ENCODE measurements at regions not wholly inside any gene's neighbourhood (a gene's known extent, or its start where the extent isn't known, plus 50 kb on each side); places are given as distances from the start of the nearest gene placed in this dataset.

DNA sequence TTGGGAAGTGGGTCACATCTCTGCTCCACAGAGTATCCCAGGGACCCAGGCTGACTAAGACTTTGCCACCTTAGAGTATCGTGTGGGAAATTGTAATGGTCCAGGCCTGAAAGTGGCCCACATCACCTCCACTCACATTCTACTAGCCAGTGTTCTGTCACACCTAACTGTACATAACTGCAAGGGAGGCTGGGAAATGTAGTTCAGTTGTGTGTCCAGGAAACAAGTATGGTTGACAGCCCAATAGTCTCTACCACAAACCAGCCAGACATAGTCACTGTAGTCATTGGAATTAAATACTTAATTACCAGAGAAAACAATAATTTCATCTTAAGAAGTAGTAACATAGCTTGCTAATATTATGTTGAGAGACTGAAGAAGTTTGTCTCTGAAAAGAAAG lies 233.4 kb upstream of the S100G start:
- Histone ChIP-seq H3K27ac (ENCODE audit: low read depth, low read length) (no peak overlapping the region), H3K27me3 (ENCODE audit: insufficient read depth, low read length) (peaks cover 3% of the 10 kb centered on the region), H3K36me3 (ENCODE audit: insufficient read depth, low read length) (no peaks in the 10 kb centered on the region), H2AFZ (ENCODE audit: low read length) (no peak overlapping the region), H3K4me3 (ENCODE audit: insufficient read depth, low read length) (no peak overlapping the region), H3K79me2 (ENCODE audit: insufficient read depth, low read length) (no peaks in the 10 kb centered on the region), H3K9me3 (ENCODE audit: low read depth, low read length) (no peaks in the 10 kb centered on the region), H3K4me1 (ENCODE audit: insufficient read depth, low read length) (no peaks in the 10 kb centered on the region), H4K20me1 (ENCODE audit: insufficient read depth, low read length) (no peaks in the 10 kb centered on the region), H3K4me2 (ENCODE audit: insufficient read depth, low read length) (no peak overlapping the region)
- TF ChIP-seq, protein P1, sequence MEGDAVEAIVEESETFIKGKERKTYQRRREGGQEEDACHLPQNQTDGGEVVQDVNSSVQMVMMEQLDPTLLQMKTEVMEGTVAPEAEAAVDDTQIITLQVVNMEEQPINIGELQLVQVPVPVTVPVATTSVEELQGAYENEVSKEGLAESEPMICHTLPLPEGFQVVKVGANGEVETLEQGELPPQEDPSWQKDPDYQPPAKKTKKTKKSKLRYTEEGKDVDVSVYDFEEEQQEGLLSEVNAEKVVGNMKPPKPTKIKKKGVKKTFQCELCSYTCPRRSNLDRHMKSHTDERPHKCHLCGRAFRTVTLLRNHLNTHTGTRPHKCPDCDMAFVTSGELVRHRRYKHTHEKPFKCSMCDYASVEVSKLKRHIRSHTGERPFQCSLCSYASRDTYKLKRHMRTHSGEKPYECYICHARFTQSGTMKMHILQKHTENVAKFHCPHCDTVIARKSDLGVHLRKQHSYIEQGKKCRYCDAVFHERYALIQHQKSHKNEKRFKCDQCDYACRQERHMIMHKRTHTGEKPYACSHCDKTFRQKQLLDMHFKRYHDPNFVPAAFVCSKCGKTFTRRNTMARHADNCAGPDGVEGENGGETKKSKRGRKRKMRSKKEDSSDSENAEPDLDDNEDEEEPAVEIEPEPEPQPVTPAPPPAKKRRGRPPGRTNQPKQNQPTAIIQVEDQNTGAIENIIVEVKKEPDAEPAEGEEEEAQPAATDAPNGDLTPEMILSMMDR (IDR thresholded peaks at IDR 0.05; ENCODE audit: extremely low read depth, low read depth, low read length) = no peak
- no peak for DNase-seq (ENCODE audit: insufficient read length, low spot score, missing footprints)

GRCh38 chrX:16418650-16419049 lies 231.3 kb upstream of the S100G start:
- Histone ChIP-seq H3K36me3 (ENCODE audit: insufficient read depth, low read length) (no peaks in the 10 kb centered on the region), H3K27ac (ENCODE audit: low read depth, low read length) (no peak overlapping the region), H3K4me2 (ENCODE audit: insufficient read depth, low read length) (no peak overlapping the region), H3K4me1 (ENCODE audit: insufficient read depth, low read length) (no peaks in the 10 kb centered on the region), H3K9me3 (ENCODE audit: low read depth, low read length) (no peaks in the 10 kb centered on the region), H4K20me1 (ENCODE audit: insufficient read depth, low read length) (no peaks in the 10 kb centered on the region), H3K27me3 (ENCODE audit: insufficient read depth, low read length) (no peaks in the 10 kb centered on the region), H3K4me3 (ENCODE audit: insufficient read depth, low read length) (no peak overlapping the region), H3K79me2 (ENCODE audit: insufficient read depth, low read length) (no peaks in the 10 kb centered on the region), H2AFZ (ENCODE audit: low read length) (no peak overlapping the region)
- TF ChIP-seq, protein P1 (IDR thresholded peaks at IDR 0.05; ENCODE audit: extremely low read depth, low read depth, low read length) = no peak
- DNase-seq (ENCODE audit: insufficient read length, low spot score, missing footprints) = no peak

GRCh38 chrX:16427668-16428067 lies 222.3 kb upstream of the S100G start:
- H3K27ac ChIP-seq (ENCODE audit: low read depth, low read length) = no peak overlapping the region
- DNase-seq (ENCODE audit: insufficient read length, low spot score, missing footprints) = no peak
- TF ChIP-seq, protein P1 (IDR thresholded peaks at IDR 0.05; ENCODE audit: extremely low read depth, low read depth, low read length) = no peak
- H2AFZ ChIP-seq (ENCODE audit: low read length) = no peak overlapping the region
- no peaks in the 10 kb centered on the region for H3K79me2 ChIP-seq (ENCODE audit: insufficient read depth, low read length)
- H3K4me3 ChIP-seq (ENCODE audit: insufficient read depth, low read length) = no peak overlapping the region
- H3K27me3 ChIP-seq (ENCODE audit: insufficient read depth, low read length) = no peaks in the 10 kb centered on the region
- H3K36me3 ChIP-seq (ENCODE audit: insufficient read depth, low read length) = no peaks in the 10 kb centered on the region
- no peaks in the 10 kb centered on the region for H4K20me1 ChIP-seq (ENCODE audit: insufficient read depth, low read length)
- no peaks in the 10 kb centered on the region for H3K4me1 ChIP-seq (ENCODE audit: insufficient read depth, low read length)
- no peak overlapping the region for H3K4me2 ChIP-seq (ENCODE audit: insufficient read depth, low read length)
- no peaks in the 10 kb centered on the region for H3K9me3 ChIP-seq (ENCODE audit: low read depth, low read length)

- Histone ChIP-seq H3K27me3 (ENCODE audit: insufficient read depth, low read length) (no peaks in the 10 kb centered on the region), H2AFZ (ENCODE audit: low read length) (no peak overlapping the region), H3K4me2 (ENCODE audit: insufficient read depth, low read length) (no peak overlapping the region), H3K27ac (ENCODE audit: low read depth, low read length) (no peak overlapping the region), H3K4me3 (ENCODE audit: insufficient read depth, low read length) (no peak overlapping the region), H4K20me1 (ENCODE audit: insufficient read depth, low read length) (no peaks in the 10 kb centered on the region), H3K36me3 (ENCODE audit: insufficient read depth, low read length) (no peaks in the 10 kb centered on the region), H3K79me2 (ENCODE audit: insufficient read depth, low read length) (no peaks in the 10 kb centered on the region), H3K9me3 (ENCODE audit: low read depth, low read length) (no peaks in the 10 kb centered on the region), H3K4me1 (ENCODE audit: insufficient read depth, low read length) (no peaks in the 10 kb centered on the region)
- TF ChIP-seq, protein P1 (IDR thresholded peaks at IDR 0.05; ENCODE audit: extremely low read depth, low read depth, low read length) = no peak
- no peak for DNase-seq (ENCODE audit: insufficient read length, low spot score, missing footprints)
These were observed 220.6 kb upstream of the S100G start for GRCh38 chrX:16429406-16429805.
